Stimulated activated CD4-positive, alpha-beta T cell treated with anti-CD3 and anti-CD28 coated beads, Interleukin-12 subunit alpha, Interleukin-12 subunit beta, amount 100 ng/mL, for 24 hours (primary cell): ENCODE measurements at regions not wholly inside any gene's neighbourhood (a gene's known extent, or its start where the extent isn't known, plus 50 kb on each side); places are given as distances from the start of the nearest gene placed in this dataset.
"Not testable (repeated sequence)": the region's sequence is repeated elsewhere in the genome, so short reads cannot be mapped to it uniquely, and the experiment has no call there.

ENCODE experiments used
- DNase-seq, 2 experiments: peaks; one replicate each; pipeline ENCODE4 v3.0.0-alpha.2; 2020; ENCODE audit warnings: low read depth in 2 of 2

GRCh38 chr20:53773792-53774401, 180.3 kb upstream of the ZNF217 start:
- no peak for DNase-seq

GRCh38 chr20:53773066-53773791, 179.6 kb upstream of the ZNF217 start:
- not testable (repeated sequence) for DNase-seq

DNA sequence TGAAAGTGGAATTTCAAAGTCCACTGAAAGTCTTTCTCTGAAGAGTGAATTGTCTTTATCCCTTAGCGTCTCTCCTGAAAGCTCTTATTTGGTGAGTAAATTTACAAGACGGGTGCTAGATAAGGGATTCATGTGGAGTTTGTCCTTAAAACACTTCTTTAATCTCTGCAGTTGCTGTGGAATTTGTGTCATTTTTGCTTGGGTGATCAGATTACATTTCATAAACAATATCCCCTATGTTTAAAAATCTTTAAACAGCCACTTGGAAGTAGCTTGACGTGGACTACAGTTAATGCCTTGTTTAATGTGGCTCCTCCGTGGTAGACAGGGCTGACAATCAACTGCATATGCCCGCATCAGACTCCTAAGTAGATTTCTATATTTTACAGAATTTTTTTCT, 175.4 kb upstream of the ZNF217 start:
- no peak for DNase-seq

DNA sequence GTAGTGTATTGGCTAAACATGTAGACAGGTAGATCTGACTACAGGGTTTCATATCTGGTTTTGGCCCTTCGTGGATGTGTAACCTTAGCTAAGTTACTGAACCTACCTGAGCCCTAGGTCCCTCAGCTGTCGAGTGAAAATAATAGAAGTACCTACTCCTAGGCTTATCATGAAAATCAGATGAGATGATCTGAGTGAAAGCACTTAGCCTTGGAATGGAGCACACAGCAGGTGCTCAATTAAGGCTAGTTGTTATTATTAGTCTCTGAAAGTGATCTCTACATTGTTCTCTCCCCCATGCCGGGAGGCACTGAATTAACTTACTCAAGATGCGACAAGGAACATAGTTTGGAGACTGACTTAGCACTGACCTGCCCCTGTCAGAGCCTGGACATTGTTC, 174.7 kb upstream of the ZNF217 start:
- no peak for DNase-seq

- DNase-seq: no peak
Observed at GRCh38 chr20:53767206-53767930, 173.7 kb upstream of the ZNF217 start.

GRCh38 chr20:53764415-53764800, 170.8 kb upstream of the ZNF217 start:
- no peak for DNase-seq

DNA sequence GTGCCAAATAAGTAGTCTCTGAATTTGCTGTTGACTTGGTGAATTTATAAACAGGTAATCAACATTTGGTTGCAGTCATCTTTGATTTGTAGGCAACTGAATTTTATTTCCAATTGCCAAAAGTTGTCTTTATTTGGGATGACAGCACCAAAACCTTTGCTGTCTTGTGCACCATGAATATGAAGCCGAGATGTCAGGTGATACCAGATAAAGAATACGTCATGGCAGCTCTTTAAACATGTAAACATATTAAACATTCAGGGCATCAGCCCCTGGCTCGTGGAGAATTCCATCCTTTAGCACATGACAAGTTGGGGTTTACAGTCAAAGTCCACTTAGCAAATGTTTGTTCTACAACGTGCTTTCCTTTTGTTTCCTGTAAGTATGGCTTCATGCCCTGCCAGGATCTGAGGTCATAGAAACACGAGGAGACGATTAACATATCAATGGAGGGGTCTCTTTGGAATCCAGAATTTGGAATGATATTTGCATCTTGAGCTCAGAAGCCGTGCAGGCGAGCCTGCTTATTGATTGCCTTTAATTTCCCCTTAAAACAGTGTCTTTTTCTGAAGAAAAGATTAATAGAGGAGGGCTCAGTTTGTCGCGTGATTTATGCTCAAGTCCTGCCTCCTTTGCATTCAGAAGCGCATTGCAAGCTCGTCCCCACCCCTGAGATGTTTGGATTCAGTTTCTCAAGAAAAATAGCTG, 170.2 kb upstream of the ZNF217 start:
- no peak for DNase-seq

DNA sequence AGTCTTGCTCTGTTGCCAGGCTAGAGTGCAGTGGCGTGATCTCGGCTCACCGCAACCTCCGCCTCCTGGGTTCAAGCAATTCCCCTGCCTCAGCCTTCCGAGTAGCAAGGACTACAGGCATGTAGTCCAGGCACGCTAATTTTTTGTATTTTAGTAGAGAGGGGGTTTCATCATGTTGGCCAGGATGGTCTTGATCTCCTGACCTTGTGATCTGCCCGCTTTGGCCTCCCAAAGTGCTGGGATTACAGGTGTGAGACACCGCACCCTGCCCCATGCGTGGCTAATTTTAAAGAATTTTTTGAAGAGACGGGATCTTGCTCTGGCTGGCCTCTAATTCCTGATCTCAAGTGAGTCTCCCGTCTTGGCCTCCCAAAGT, 168.8 kb upstream of the ZNF217 start:
- DNase-seq: not testable (repeated sequence)

- no peak for DNase-seq
Observed at GRCh38 chr20:53760025-53760441, 166.4 kb upstream of the ZNF217 start.

- no peak for DNase-seq
Observed at GRCh38 chr20:53757472-53757913, 163.9 kb upstream of the ZNF217 start.

GRCh38 chr20:53755733-53756531, 162.3 kb upstream of the ZNF217 start:
- DNase-seq: no peak

GRCh38 chr20:53753880-53754459, 160.3 kb upstream of the ZNF217 start:
- DNase-seq: no peak

GRCh38 chr20:53752971-53753879, 159.6 kb upstream of the ZNF217 start:
- no peak for DNase-seq

- DNase-seq: no peak
Observed at GRCh38 chr20:53752583-53752970, 158.9 kb upstream of the ZNF217 start.

DNA sequence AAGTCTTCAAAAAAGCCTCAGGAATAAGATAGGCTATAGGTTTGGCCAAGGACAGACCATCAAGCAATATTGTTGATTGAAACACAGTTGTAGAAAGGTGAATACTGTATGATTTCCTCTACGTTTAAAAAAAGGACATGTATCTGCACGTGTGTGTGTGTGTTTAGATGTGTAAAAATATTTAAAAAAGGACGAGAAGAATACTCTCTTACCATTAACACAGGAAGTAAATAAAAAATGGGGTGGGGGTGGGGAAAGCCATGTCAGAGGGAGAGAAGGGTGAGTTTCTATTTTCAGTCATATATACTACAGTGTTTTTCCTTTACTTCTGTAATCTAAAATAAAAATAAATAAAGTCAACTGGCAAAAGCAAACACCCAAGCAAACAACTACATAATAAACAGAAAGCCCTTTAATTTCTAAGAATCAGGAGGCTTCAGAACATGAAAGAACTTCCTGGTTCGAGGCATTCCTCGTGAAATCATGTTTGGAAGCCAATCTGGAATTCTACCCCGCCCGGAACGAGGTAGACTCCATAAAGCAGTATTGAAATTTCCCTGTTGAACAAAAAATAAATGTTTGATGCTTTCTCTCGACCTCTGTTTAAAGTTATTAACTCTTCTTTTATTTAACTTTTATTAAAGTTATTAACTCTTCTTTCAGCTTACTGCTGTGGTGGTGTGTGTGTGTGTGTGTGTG, 158.1 kb upstream of the ZNF217 start:
- DNase-seq: no peak

- peak in 1 of 2 experiments; percentile 21 for DNase-seq
Observed at GRCh38 chr20:53750827-53751619, 157.4 kb upstream of the ZNF217 start.

- DNase-seq: no peak
Observed at GRCh38 chr20:53749499-53749898, 155.9 kb upstream of the ZNF217 start.

DNA sequence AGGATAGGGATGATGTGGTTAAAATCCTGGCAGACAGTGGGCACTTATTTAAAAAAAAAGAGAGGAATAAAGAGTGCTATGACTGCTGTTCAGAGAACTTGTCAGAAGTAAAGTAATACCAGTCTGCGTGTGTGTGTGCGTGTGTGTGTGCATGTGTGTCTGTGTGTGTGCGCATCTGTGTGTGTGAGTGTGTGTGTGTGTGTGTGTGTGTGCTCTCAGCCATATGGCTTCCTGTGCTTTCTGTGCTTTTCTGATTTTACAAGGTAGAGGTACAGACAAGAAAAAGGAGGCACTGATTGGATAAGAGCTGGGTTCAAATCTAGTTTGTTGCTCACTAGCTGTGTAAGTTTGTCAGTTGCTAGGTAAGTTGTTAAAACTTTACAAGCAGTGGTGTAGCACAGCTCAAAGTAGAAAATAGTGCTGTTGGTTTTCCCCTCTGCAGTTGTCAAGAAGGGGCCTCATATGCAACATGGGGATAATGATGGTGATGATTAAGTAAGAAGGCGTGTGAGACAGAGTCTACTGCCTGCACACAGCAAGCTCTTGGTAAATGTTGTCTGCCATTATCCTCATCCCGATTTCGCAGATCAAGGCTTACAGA, 155.3 kb upstream of the ZNF217 start:
- DNase-seq: no peak
